GM23338 (cell line): ENCODE measurements at regions not wholly inside any gene's neighbourhood (a gene's known extent, or its start where the extent isn't known, plus 50 kb on each side); places are given as distances from the start of the nearest gene placed in this dataset.

ENCODE experiments used
- ATAC-seq: fragments of 200-7000 bp; cut with Tn5 transposase; 3 replicates; pipeline ENCODE4 v1.9.1; 2020
- DNase-seq: peaks from one replicate; pipeline ENCODE4 v3.0.0-alpha.2; 2015; ENCODE audit warnings: low spot score
- H2AFZ ChIP-seq: fragments of 200-600 bp; sonication (generic); 2 replicates; pipeline ENCODE4 v1.8.0; 2016; ENCODE audit warnings: antibody characterized with exemption, mild to moderate bottlenecking, moderate library complexity
- H3F3A ChIP-seq: fragments of 200-600 bp; sonication (generic); replicated peaks from 2 replicates; pipeline ENCODE4 v1.8.0; 2017; ENCODE audit warnings: antibody characterized with exemption, mixed run types, low read depth
- H3K27ac ChIP-seq: fragments of 200-600 bp; sonication (generic); 2 replicates; pipeline ENCODE4 v1.6.1; 2016; ENCODE audit warnings: low read depth
- H3K27me3 ChIP-seq: fragments of 200-600 bp; sonication (generic); 2 replicates; pipeline ENCODE4 v1.8.0; 2016; ENCODE audit warnings: mild to moderate bottlenecking, mixed run types, moderate library complexity; ENCODE audit not compliant: insufficient read depth
- H3K36me3 ChIP-seq: fragments of 200-600 bp; sonication (generic); 2 replicates; pipeline ENCODE4 v1.8.0; 2016; ENCODE audit warnings: mild to moderate bottlenecking; ENCODE audit not compliant: insufficient read depth
- H3K4me1 ChIP-seq: fragments of 200-600 bp; sonication (generic); 2 replicates; pipeline ENCODE4 v1.8.0; 2016; ENCODE audit warnings: mild to moderate bottlenecking, moderate library complexity; ENCODE audit not compliant: insufficient read depth
- H3K4me2 ChIP-seq: fragments of 200-600 bp; sonication (generic); 2 replicates; pipeline ENCODE4 v1.7.1; 2017; ENCODE audit warnings: mixed run types
- H3K4me3 ChIP-seq: fragments of 200-600 bp; sonication (generic); 2 replicates; pipeline ENCODE4 v1.6.1; 2016; ENCODE audit warnings: mixed run types
- H3K79me2 ChIP-seq: fragments of 200-600 bp; sonication (generic); replicated peaks from 2 replicates; pipeline ENCODE4 v1.8.0; 2017; ENCODE audit warnings: mild to moderate bottlenecking; ENCODE audit not compliant: insufficient read depth
- H3K9me2 ChIP-seq: fragments of 200-600 bp; sonication (generic); 2 replicates; pipeline ENCODE4 v1.8.0; 2017; ENCODE audit not compliant: insufficient read depth
- H4K20me1 ChIP-seq: fragments of 200-600 bp; sonication (generic); replicated peaks from 2 replicates; pipeline ENCODE4 v1.8.0; 2017; ENCODE audit warnings: mild to moderate bottlenecking; ENCODE audit not compliant: insufficient read depth
- H3K27ac Mint-ChIP-seq: 2 replicates; pipeline ENCODE4 v1.8.0; 2020; ENCODE audit warnings: inconsistent platforms, mild to moderate bottlenecking, moderate library complexity, mixed read lengths
- H3K27me3 Mint-ChIP-seq: 3 replicates; pipeline ENCODE4 v1.8.0; 2022; ENCODE audit warnings: low read depth, mild to moderate bottlenecking, moderate library complexity, mixed read lengths, inconsistent platforms; ENCODE audit not compliant: insufficient read depth, poor library complexity
- H3K36me3 Mint-ChIP-seq: 3 replicates; pipeline ENCODE4 v1.8.0; 2021; ENCODE audit warnings: low read depth, mild to moderate bottlenecking, inconsistent platforms, moderate library complexity, mixed read lengths
- H3K4me1 Mint-ChIP-seq: 3 replicates; pipeline ENCODE4 v1.8.0; 2020; ENCODE audit warnings: mild to moderate bottlenecking, inconsistent platforms, mixed read lengths
- H3K4me3 Mint-ChIP-seq: 3 replicates; pipeline ENCODE4 v1.8.0; 2021; ENCODE audit warnings: moderate library complexity, mild to moderate bottlenecking, inconsistent platforms, mixed read lengths
- H3K9me3 Mint-ChIP-seq: 3 replicates; pipeline ENCODE4 v1.8.0; 2020; ENCODE audit warnings: moderate library complexity, mild to moderate bottlenecking, inconsistent platforms, mixed read lengths
- CREB1 ChIP-seq: fragments of 250-450 bp; sonication (Bioruptor Pico); IDR thresholded peaks from 2 replicates; pipeline ENCODE4 v1.5.0; 2020; ENCODE audit warnings: low read depth, mild to moderate bottlenecking, moderate library complexity
- EZH2phosphoT487 ChIP-seq: fragments of 200-600 bp; sonication (generic); IDR thresholded peaks from one replicate; pipeline ENCODE4 v1.8.1; 2018; ENCODE audit warnings: antibody characterized with exemption; ENCODE audit not compliant: unreplicated experiment
- NANOG ChIP-seq: IDR thresholded peaks from 2 replicates; pipeline ENCODE4 v1.6.1; 2016; ENCODE audit warnings: antibody characterized with exemption, borderline replicate concordance
- STAT1 ChIP-seq: IDR thresholded peaks from one replicate; pipeline ENCODE4 v1.6.1; 2016; ENCODE audit warnings: antibody characterized with exemption; ENCODE audit not compliant: unreplicated experiment
- ZNF114 ChIP-seq: fragments of 250-450 bp; sonication (Bioruptor Pico); IDR thresholded peaks from 2 replicates; pipeline ENCODE4 v1.5.0; 2020; ENCODE audit warnings: mild to moderate bottlenecking, moderate library complexity
- TF ChIP-seq, protein P1 (sequence below): IDR thresholded peaks from 2 replicates; pipeline ENCODE4 v1.6.1; 2016; ENCODE audit warnings: antibody characterized with exemption
- TF ChIP-seq, protein P2 (sequence below): fragments of 250-450 bp; sonication (Bioruptor Pico); IDR thresholded peaks from 2 replicates; pipeline ENCODE4 v1.5.0; 2020; ENCODE audit warnings: mild to moderate bottlenecking, moderate library complexity

DNA sequence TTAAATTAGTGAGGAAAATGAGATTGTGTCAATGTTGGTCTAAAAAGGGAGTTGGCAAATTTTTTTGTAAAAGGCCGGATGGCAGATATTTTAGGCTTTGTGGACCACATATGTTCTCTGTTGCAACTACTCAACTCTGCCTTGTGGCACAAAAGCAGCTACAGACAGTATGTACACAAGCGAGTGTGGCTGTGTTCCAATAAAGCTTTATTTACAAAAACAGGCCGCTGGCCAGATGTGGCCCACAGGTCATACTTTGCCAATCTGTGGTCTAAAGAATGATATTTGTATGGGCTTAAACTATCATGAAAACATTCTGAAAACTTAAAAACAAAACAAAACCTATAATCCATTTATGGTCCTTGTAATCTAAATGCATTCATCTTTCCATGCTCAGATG, 228.3 kb downstream of the CLIC5 start:
- H3K36me3 ChIP-seq, result no peaks in the 10 kb centered on the region
- no peak overlapping the region for H3K4me3 ChIP-seq
- no peaks in the 10 kb centered on the region for H3K79me2 ChIP-seq
- ATAC-seq (no peak), DNase-seq (no peak)
- no peaks in the 10 kb centered on the region for H3K4me1 ChIP-seq
- H3K27me3 Mint-ChIP-seq, result no peaks in the 10 kb centered on the region
- H3F3A ChIP-seq, result no peaks in the 10 kb centered on the region
- no peaks in the 10 kb centered on the region for H3K36me3 Mint-ChIP-seq
- H3K4me2 ChIP-seq, result no peak overlapping the region
- H3K27ac Mint-ChIP-seq, result no peak overlapping the region
- no peaks in the 10 kb centered on the region for H4K20me1 ChIP-seq
- H3K4me1 Mint-ChIP-seq, result no peaks in the 10 kb centered on the region
- H2AFZ ChIP-seq, result 0 out of 2 replicates have a peak overlapping the region, but pooled peaks have one; percentile 18
- H3K9me3 Mint-ChIP-seq, result no peaks in the 10 kb centered on the region; the same call in 2 of the 3 replicates
- no peak overlapping the region for H3K4me3 Mint-ChIP-seq
- H3K9me2 ChIP-seq, result peaks cover 10% of the 10 kb centered on the region; the same call in 1 of the 2 replicates
- H3K27me3 ChIP-seq, result no peaks in the 10 kb centered on the region
- H3K27ac ChIP-seq, result no peak overlapping the region
- TF ChIP-seq NANOG (no peak), CREB1 (CRISPR knock-in tag) (no peak)

DNA sequence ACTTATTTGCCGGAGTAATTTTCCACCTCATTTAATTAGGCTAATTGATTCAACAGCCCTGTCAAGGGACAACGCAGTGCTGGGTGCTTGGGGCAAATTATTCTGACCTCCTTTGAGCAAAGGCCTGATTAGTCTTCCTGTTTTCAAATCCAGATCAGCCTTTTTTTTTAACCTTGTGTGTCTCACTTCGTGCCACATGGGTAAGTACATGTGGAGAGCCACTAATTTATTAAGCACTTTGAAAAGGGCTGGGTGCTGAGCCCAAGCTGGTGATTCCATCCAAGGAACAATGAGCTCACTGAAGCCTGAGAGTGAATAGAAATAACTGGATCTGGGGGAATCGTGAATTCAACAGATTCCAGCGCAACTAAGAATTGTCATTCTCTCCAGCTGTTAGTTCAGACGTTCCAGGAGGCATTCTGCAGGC, 229.3 kb downstream of the CLIC5 start:
- TF ChIP-seq, protein P1, sequence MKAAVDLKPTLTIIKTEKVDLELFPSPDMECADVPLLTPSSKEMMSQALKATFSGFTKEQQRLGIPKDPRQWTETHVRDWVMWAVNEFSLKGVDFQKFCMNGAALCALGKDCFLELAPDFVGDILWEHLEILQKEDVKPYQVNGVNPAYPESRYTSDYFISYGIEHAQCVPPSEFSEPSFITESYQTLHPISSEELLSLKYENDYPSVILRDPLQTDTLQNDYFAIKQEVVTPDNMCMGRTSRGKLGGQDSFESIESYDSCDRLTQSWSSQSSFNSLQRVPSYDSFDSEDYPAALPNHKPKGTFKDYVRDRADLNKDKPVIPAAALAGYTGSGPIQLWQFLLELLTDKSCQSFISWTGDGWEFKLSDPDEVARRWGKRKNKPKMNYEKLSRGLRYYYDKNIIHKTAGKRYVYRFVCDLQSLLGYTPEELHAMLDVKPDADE, result no peak
- TF ChIP-seq EZH2phosphoT487 (no peak), STAT1 (no peak), ZNF114 (CRISPR knock-in tag) (no peak), NANOG (no peak), CREB1 (CRISPR knock-in tag) (no peak)

DNA sequence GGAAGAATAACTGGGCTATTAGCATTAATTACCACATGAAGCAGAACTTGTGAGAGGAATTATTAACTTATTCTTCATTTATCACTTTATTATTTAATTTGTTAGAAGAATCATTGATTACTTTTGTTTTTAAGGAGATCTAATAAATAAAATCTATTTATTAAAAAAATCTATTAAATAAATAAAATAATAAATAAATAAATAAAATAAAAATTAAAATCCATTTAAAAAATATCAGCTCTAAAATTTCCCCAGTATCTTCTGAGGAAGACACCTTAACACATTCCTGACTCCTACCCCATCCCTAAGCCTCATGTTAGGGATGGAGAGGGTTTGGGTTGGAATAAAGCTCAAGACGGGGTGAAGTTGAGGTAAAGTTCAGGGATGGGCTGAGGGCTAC, 231.4 kb downstream of the CLIC5 start:
- Mint-ChIP-seq H3K27me3 (no peaks in the 10 kb centered on the region), H3K36me3 (no peaks in the 10 kb centered on the region), H3K9me3 (no peaks in the 10 kb centered on the region), H3K4me1 (peaks cover 3% of the 10 kb centered on the region; the same call in 1 of the 3 replicates), H3K27ac (no peak overlapping the region), H3K4me3 (no peak overlapping the region)
- no peak overlapping the region for H3K27ac ChIP-seq
- DNase-seq (no peak), ATAC-seq (no peak)
- no peaks in the 10 kb centered on the region for H3K4me1 ChIP-seq
- H3K79me2 ChIP-seq, result no peaks in the 10 kb centered on the region
- no peak overlapping the region for H3K4me2 ChIP-seq
- H2AFZ ChIP-seq, result no peak overlapping the region
- no peaks in the 10 kb centered on the region for H3K36me3 ChIP-seq
- H3K27me3 ChIP-seq, result no peaks in the 10 kb centered on the region
- H3K4me3 ChIP-seq, result no peak overlapping the region
- H4K20me1 ChIP-seq, result no peaks in the 10 kb centered on the region
- TF ChIP-seq, protein P1, result no peak
- TF ChIP-seq NANOG (no peak), ZNF114 (CRISPR knock-in tag) (no peak), CREB1 (CRISPR knock-in tag) (no peak)
- TF ChIP-seq, protein P2, sequence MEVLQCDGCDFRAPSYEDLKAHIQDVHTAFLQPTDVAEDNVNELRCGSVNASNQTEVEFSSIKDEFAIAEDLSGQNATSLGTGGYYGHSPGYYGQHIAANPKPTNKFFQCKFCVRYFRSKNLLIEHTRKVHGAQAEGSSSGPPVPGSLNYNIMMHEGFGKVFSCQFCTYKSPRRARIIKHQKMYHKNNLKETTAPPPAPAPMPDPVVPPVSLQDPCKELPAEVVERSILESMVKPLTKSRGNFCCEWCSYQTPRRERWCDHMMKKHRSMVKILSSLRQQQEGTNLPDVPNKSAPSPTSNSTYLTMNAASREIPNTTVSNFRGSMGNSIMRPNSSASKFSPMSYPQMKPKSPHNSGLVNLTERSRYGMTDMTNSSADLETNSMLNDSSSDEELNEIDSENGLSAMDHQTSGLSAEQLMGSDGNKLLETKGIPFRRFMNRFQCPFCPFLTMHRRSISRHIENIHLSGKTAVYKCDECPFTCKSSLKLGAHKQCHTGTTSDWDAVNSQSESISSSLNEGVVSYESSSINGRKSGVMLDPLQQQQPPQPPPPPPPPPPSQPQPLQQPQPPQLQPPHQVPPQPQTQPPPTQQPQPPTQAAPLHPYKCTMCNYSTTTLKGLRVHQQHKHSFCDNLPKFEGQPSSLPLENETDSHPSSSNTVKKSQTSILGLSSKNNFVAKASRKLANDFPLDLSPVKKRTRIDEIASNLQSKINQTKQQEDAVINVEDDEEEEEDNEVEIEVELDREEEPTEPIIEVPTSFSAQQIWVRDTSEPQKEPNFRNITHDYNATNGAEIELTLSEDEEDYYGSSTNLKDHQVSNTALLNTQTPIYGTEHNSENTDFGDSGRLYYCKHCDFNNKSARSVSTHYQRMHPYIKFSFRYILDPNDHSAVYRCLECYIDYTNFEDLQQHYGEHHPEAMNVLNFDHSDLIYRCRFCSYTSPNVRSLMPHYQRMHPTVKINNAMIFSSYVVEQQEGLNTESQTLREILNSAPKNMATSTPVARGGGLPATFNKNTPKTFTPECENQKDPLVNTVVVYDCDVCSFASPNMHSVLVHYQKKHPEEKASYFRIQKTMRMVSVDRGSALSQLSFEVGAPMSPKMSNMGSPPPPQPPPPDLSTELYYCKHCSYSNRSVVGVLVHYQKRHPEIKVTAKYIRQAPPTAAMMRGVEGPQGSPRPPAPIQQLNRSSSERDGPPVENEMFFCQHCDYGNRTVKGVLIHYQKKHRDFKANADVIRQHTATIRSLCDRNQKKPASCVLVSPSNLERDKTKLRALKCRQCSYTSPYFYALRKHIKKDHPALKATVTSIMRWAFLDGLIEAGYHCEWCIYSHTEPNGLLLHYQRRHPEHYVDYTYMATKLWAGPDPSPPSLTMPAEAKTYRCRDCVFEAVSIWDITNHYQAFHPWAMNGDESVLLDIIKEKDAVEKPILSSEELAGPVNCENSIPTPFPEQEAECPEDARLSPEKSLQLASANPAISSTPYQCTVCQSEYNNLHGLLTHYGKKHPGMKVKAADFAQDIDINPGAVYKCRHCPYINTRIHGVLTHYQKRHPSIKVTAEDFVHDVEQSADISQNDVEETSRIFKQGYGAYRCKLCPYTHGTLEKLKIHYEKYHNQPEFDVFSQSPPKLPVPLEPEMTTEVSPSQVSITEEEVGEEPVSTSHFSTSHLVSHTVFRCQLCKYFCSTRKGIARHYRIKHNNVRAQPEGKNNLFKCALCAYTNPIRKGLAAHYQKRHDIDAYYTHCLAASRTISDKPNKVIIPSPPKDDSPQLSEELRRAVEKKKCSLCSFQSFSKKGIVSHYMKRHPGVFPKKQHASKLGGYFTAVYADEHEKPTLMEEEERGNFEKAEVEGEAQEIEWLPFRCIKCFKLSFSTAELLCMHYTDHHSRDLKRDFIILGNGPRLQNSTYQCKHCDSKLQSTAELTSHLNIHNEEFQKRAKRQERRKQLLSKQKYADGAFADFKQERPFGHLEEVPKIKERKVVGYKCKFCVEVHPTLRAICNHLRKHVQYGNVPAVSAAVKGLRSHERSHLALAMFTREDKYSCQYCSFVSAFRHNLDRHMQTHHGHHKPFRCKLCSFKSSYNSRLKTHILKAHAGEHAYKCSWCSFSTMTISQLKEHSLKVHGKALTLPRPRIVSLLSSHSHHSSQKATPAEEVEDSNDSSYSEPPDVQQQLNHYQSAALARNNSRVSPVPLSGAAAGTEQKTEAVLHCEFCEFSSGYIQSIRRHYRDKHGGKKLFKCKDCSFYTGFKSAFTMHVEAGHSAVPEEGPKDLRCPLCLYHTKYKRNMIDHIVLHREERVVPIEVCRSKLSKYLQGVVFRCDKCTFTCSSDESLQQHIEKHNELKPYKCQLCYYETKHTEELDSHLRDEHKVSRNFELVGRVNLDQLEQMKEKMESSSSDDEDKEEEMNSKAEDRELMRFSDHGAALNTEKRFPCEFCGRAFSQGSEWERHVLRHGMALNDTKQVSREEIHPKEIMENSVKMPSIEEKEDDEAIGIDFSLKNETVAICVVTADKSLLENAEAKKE, result no peak
- no peaks in the 10 kb centered on the region for H3F3A ChIP-seq
- H3K9me2 ChIP-seq, result 0 out of 2 replicates have a peak, but pooled peaks cover 14% of the 10 kb centered on the region

More for the DNA sequence above, 229.3 kb downstream of the CLIC5 start:
- Histone ChIP-seq H3K79me2 (no peaks in the 10 kb centered on the region), H3F3A (no peaks in the 10 kb centered on the region), H3K4me2 (no peak overlapping the region), H3K4me3 (no peak overlapping the region), H3K36me3 (no peaks in the 10 kb centered on the region), H4K20me1 (no peaks in the 10 kb centered on the region), H3K4me1 (no peaks in the 10 kb centered on the region), H3K27me3 (no peaks in the 10 kb centered on the region), H3K9me2 (peaks cover 11% of the 10 kb centered on the region; the same call in 1 of the 2 replicates), H3K27ac (no peak overlapping the region), H2AFZ (no peak overlapping the region)
- Mint-ChIP-seq H3K36me3 (no peaks in the 10 kb centered on the region), H3K27me3 (no peaks in the 10 kb centered on the region), H3K4me3 (no peak overlapping the region), H3K27ac (no peak overlapping the region), H3K4me1 (no peaks in the 10 kb centered on the region), H3K9me3 (no peaks in the 10 kb centered on the region; the same call in 2 of the 3 replicates)
- no peak for DNase-seq
- no peak for ATAC-seq
